Stimulated activated effector memory CD8-positive, alpha-beta T cell treated with anti-CD3 and anti-CD28 coated beads, Interleukin-12 subunit alpha, Interleukin-12 subunit beta, amount 100 ng/mL, for 72 hours (primary cell): ENCODE measurements at regions not wholly inside any gene's neighbourhood (a gene's known extent, or its start where the extent isn't known, plus 50 kb on each side); places are given as distances from the start of the nearest gene placed in this dataset.
A peak's percentile ranks its signal among the peaks of the same experiment; 100 is the strongest.

ENCODE experiments used
- ATAC-seq: fragments of 150-1000 bp; cut with Tn5 transposase; 2 replicates; pipeline ENCODE4 v1.10.0; 2021
- DNase-seq, 2 donors: peaks; one replicate each; pipeline ENCODE4 v3.0.0; 2021 to 2022; ENCODE audit warnings: low spot score in 2 of 2
- H3K27ac Mint-ChIP-seq: one replicate; pipeline ENCODE4 v1.8.0; 2022; ENCODE audit warnings: mild to moderate bottlenecking, mixed read lengths
- H3K36me3 Mint-ChIP-seq: one replicate; pipeline ENCODE4 v1.8.0; 2022; ENCODE audit warnings: mild to moderate bottlenecking, mixed read lengths
- H3K4me1 Mint-ChIP-seq: one replicate; pipeline ENCODE4 v1.8.0; 2022; ENCODE audit warnings: mixed read lengths
- H3K4me3 Mint-ChIP-seq: one replicate; pipeline ENCODE4 v1.8.0; 2022; ENCODE audit warnings: mild to moderate bottlenecking, mixed read lengths
- H3K9me3 Mint-ChIP-seq: one replicate; pipeline ENCODE4 v1.8.0; 2022; ENCODE audit warnings: mixed read lengths

- H3K4me1 Mint-ChIP-seq: no peaks in the 10 kb centered on the region
- H3K27ac Mint-ChIP-seq: no peak overlapping the region
- no peak for ATAC-seq
- H3K36me3 Mint-ChIP-seq: no peaks in the 10 kb centered on the region
- no peaks in the 10 kb centered on the region for H3K9me3 Mint-ChIP-seq
- DNase-seq: no peak
- H3K4me3 Mint-ChIP-seq: no peak overlapping the region
Observed at GRCh38 chr9:85269811-85270210, 471.9 kb downstream of the AGTPBP1 start.

GRCh38 chr9:85268131-85268530 is 473.6 kb downstream of the AGTPBP1 start:
- ATAC-seq: no peak
- Mint-ChIP-seq H3K36me3 (no peaks in the 10 kb centered on the region), H3K9me3 (no peaks in the 10 kb centered on the region), H3K4me1 (no peaks in the 10 kb centered on the region), H3K27ac (no peak overlapping the region), H3K4me3 (no peak overlapping the region)
- no peak for DNase-seq

GRCh38 chr9:85264695-85265094 is 477.1 kb downstream of the AGTPBP1 start:
- no peak for DNase-seq
- Mint-ChIP-seq H3K4me1 (no peaks in the 10 kb centered on the region), H3K27ac (no peak overlapping the region), H3K4me3 (no peak overlapping the region), H3K36me3 (no peaks in the 10 kb centered on the region), H3K9me3 (no peaks in the 10 kb centered on the region)
- ATAC-seq: no peak

GRCh38 chr9:85263288-85263687 is 478.5 kb downstream of the AGTPBP1 start:
- ATAC-seq (no peak), DNase-seq (no peak)
- Mint-ChIP-seq H3K9me3 (no peaks in the 10 kb centered on the region), H3K27ac (no peak overlapping the region), H3K4me3 (no peak overlapping the region), H3K36me3 (no peaks in the 10 kb centered on the region), H3K4me1 (peaks cover 6% of the 10 kb centered on the region)

- DNase-seq: no peak
- Mint-ChIP-seq H3K4me1 (peaks cover 6% of the 10 kb centered on the region), H3K4me3 (no peak overlapping the region), H3K9me3 (no peaks in the 10 kb centered on the region), H3K36me3 (no peaks in the 10 kb centered on the region), H3K27ac (no peak overlapping the region)
- no peak for ATAC-seq
Observed at GRCh38 chr9:85262333-85262732, 479.4 kb downstream of the AGTPBP1 start.

- no peak for ATAC-seq
- H3K4me1 Mint-ChIP-seq: peaks cover 6% of the 10 kb centered on the region
- H3K27ac Mint-ChIP-seq: no peak overlapping the region
- no peak overlapping the region for H3K4me3 Mint-ChIP-seq
- H3K36me3 Mint-ChIP-seq: no peaks in the 10 kb centered on the region
- DNase-seq: no peak
- peaks cover under 1% of the 10 kb centered on the region for H3K9me3 Mint-ChIP-seq
Observed at GRCh38 chr9:85260275-85260845, 481.4 kb downstream of the AGTPBP1 start.

GRCh38 chr9:85258823-85259370 is 482.9 kb downstream of the AGTPBP1 start:
- H3K4me3 Mint-ChIP-seq: no peak overlapping the region
- peak; percentile 19 for ATAC-seq
- H3K4me1 Mint-ChIP-seq: peaks cover 6% of the 10 kb centered on the region
- no peak overlapping the region for H3K27ac Mint-ChIP-seq
- H3K9me3 Mint-ChIP-seq: peaks cover 7% of the 10 kb centered on the region
- no peak for DNase-seq
- no peaks in the 10 kb centered on the region for H3K36me3 Mint-ChIP-seq

GRCh38 chr9:85258236-85258635 is 483.5 kb downstream of the AGTPBP1 start:
- ATAC-seq (no peak), DNase-seq (no peak)
- no peak overlapping the region for H3K27ac Mint-ChIP-seq
- no peaks in the 10 kb centered on the region for H3K36me3 Mint-ChIP-seq
- peaks cover 6% of the 10 kb centered on the region for H3K4me1 Mint-ChIP-seq
- peaks cover 7% of the 10 kb centered on the region for H3K9me3 Mint-ChIP-seq
- H3K4me3 Mint-ChIP-seq: no peak overlapping the region

- DNase-seq: no peak
- no peak overlapping the region for H3K4me3 Mint-ChIP-seq
Observed at GRCh38 chr9:85249313-85249621, 492.5 kb downstream of the AGTPBP1 start.

GRCh38 chr9:85248514-85249312 is 493.0 kb downstream of the AGTPBP1 start:
- no peaks in the 10 kb centered on the region for H3K9me3 Mint-ChIP-seq
- H3K4me1 Mint-ChIP-seq: no peaks in the 10 kb centered on the region
- ATAC-seq (no peak), DNase-seq (no peak)
- no peaks in the 10 kb centered on the region for H3K36me3 Mint-ChIP-seq
- H3K4me3 Mint-ChIP-seq: no peak overlapping the region
- H3K27ac Mint-ChIP-seq: no peak overlapping the region

More at GRCh38 chr9:85249313-85249621, 492.5 kb downstream of the AGTPBP1 start:
- ATAC-seq: no peak
- Mint-ChIP-seq H3K27ac (no peak overlapping the region), H3K4me1 (no peaks in the 10 kb centered on the region), H3K9me3 (no peaks in the 10 kb centered on the region), H3K36me3 (no peaks in the 10 kb centered on the region)

GRCh38 chr9:85246541-85246940 is 495.2 kb downstream of the AGTPBP1 start:
- DNase-seq (no peak), ATAC-seq (no peak)
- no peaks in the 10 kb centered on the region for H3K4me1 Mint-ChIP-seq
- no peak overlapping the region for H3K27ac Mint-ChIP-seq
- no peaks in the 10 kb centered on the region for H3K9me3 Mint-ChIP-seq
- no peak overlapping the region for H3K4me3 Mint-ChIP-seq
- no peaks in the 10 kb centered on the region for H3K36me3 Mint-ChIP-seq

- Mint-ChIP-seq H3K4me1 (no peaks in the 10 kb centered on the region), H3K4me3 (no peak overlapping the region), H3K27ac (no peak overlapping the region), H3K9me3 (no peaks in the 10 kb centered on the region), H3K36me3 (no peaks in the 10 kb centered on the region)
- DNase-seq (no peak), ATAC-seq (no peak)
Observed at GRCh38 chr9:85244856-85245255, 496.9 kb downstream of the AGTPBP1 start.

GRCh38 chr9:85243977-85244376 is 497.8 kb downstream of the AGTPBP1 start:
- DNase-seq (no peak), ATAC-seq (no peak)
- H3K4me1 Mint-ChIP-seq: no peaks in the 10 kb centered on the region
- H3K27ac Mint-ChIP-seq: no peak overlapping the region
- H3K9me3 Mint-ChIP-seq: no peaks in the 10 kb centered on the region
- H3K4me3 Mint-ChIP-seq: no peak overlapping the region
- no peaks in the 10 kb centered on the region for H3K36me3 Mint-ChIP-seq

GRCh38 chr9:85237478-85237877 is 504.3 kb downstream of the AGTPBP1 start:
- H3K9me3 Mint-ChIP-seq: peaks cover 3% of the 10 kb centered on the region
- no peaks in the 10 kb centered on the region for H3K36me3 Mint-ChIP-seq
- no peak overlapping the region for H3K27ac Mint-ChIP-seq
- DNase-seq (no peak), ATAC-seq (no peak)
- no peak overlapping the region for H3K4me3 Mint-ChIP-seq
- no peaks in the 10 kb centered on the region for H3K4me1 Mint-ChIP-seq

GRCh38 chr9:85230081-85230480 is 511.7 kb downstream of the AGTPBP1 start:
- Mint-ChIP-seq H3K4me3 (no peak overlapping the region), H3K4me1 (no peaks in the 10 kb centered on the region), H3K36me3 (no peaks in the 10 kb centered on the region), H3K9me3 (peaks cover 3% of the 10 kb centered on the region), H3K27ac (no peak overlapping the region)
- ATAC-seq: no peak
- DNase-seq: no peak

GRCh38 chr9:85228111-85228855 is 513.5 kb downstream of the AGTPBP1 start:
- Mint-ChIP-seq H3K27ac (no peak overlapping the region), H3K36me3 (no peaks in the 10 kb centered on the region), H3K4me1 (no peaks in the 10 kb centered on the region), H3K4me3 (no peak overlapping the region), H3K9me3 (no peaks in the 10 kb centered on the region)
- ATAC-seq: no peak
- no peak for DNase-seq
